Loucy (cell line): ENCODE measurements at regions not wholly inside any gene's neighbourhood (a gene's known extent, or its start where the extent isn't known, plus 50 kb on each side); places are given as distances from the start of the nearest gene placed in this dataset.

ENCODE experiments used
- CTCF ChIP-seq: fragments of 200-600 bp; sonication (generic); conservative IDR thresholded peaks from 2 replicates; pipeline ENCODE4 v1.5.1; 2014; ENCODE audit warnings: mild to moderate bottlenecking, antibody characterized with exemption, low read length
- EZH2phosphoT487 ChIP-seq: fragments of 200-600 bp; IDR thresholded peaks from 2 replicates; pipeline ENCODE4 v1.6.1; 2018; ENCODE audit warnings: antibody characterized with exemption, mild to moderate bottlenecking, moderate library complexity, borderline replicate concordance

DNA sequence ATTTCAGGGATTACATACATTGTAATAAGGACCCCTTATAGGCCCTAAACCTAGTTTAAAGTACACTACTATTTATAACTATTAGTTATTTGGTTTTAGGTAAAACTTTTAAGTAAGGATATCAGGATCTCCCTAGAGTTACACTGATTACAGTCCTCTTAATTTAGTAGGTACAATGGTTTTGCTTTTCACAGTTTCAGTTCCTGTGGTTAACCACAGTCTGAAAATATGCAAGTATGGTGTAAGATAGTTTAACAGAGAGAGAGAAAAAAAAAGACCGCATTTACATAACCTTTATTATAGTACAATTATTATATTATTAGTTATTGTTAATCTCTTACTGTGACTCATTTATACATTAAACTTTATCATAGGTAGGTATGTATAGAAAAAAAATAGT, 725.3 kb upstream of the PTPRD start:
- TF ChIP-seq CTCF (no peak), EZH2phosphoT487 (no peak)
